HT-29 (cell line): ENCODE measurements at regions not wholly inside any gene's neighbourhood (a gene's known extent, or its start where the extent isn't known, plus 50 kb on each side); places are given as distances from the start of the nearest gene placed in this dataset.

Source experiments
- DNase-seq: peaks from one replicate; pipeline ENCODE4 v3.0.0-alpha.2; 2015; ENCODE audit warnings: low spot score

- no peak for DNase-seq
Measured at GRCh38 chr11:70486731-70487130, 88.4 kb downstream of the CTTN start.

DNA sequence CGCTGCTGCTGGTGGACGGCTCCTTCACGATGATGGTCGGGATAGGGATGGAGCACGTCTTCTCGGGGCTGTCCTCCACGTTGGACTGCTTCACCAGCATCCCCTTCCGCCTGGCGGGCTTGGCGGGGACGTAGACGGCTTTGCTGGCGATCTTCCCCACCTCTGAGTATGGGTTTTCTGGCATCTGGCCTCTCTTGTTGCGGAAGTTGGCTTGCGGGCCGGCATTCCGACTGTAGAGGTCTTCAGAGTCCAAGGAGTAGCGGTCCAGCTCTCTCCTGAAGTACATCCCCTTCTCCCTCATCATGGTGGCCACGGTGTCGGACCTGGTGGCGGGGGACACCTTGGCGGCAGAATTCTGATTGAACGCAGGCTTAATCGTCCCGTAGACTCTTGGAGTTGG, 88.8 kb downstream of the CTTN start:
- DNase-seq: no peak

GRCh38 chr11:70487756-70488155, 89.4 kb downstream of the CTTN start:
- no peak for DNase-seq

DNA sequence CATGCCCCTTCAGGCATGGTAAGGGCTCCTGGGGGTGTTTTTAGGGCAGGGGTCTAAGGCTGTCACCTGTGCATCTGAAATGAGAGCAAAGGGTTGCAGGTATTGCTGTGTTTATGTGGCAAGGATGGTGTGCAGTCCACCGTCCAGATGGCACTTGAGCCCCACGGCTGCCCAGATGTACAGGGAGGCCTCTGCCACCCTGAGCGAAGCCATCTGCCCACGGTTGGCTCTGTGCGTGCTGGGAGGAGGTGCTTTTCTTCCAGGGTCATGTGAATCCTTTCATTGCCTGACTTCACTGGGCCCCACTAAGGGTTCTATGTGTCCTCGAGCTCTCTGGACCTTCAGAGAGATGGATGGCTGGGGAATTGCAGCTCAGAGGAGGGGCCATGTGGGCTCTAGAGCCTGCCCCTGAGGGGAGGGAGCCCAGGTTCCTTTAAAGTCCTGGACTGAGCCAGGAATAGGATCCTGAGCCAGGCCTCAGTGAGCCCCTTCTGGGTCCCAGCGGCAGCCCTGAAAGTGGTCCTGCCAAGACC, 89.9 kb downstream of the CTTN start:
- DNase-seq: no peak

GRCh38 chr11:70489276-70489675, 90.9 kb downstream of the CTTN start:
- DNase-seq: no peak

GRCh38 chr11:70490208-70490607, 91.9 kb downstream of the CTTN start:
- DNase-seq: no peak

DNA sequence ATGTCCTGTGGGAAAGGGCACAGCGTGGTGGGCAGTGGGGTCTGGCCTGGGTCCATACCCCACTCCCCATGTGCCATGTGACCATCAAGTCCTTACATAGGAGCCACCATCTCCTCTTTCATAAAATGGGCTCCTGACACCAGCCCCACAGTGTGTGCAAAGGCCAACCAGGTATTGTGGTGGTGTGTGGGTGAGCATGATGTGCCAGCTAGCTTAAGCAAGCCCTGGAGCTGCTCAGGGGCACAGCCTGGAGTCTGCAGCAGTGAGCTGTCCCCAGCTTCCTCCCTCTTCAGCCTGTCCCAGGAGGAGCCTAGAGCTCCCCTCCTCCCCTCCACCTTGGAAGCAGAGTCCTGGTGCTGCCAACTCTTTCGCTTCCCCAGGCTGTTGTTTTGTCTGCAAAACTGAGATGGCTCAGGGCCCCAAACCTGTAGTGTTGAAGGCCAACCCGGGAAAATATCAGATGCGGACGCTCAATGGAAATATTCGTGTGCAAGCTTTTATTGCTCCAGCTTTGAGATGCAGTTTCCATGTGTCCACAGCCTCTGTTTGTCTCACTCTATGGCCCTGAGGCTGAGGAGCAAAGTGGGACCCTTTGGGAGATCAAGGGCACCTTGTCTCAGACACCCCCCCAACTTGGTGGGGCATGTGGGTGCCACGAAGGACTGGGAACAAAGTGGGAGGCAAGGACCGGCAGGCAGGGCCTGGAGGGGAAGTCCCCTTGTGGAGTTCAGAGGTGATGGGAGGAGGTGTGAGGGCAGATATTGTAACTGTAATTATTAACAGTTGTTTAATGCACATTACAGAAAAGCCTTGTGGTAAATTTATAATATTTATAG, 92.6 kb downstream of the CTTN start:
- no peak for DNase-seq

DNA sequence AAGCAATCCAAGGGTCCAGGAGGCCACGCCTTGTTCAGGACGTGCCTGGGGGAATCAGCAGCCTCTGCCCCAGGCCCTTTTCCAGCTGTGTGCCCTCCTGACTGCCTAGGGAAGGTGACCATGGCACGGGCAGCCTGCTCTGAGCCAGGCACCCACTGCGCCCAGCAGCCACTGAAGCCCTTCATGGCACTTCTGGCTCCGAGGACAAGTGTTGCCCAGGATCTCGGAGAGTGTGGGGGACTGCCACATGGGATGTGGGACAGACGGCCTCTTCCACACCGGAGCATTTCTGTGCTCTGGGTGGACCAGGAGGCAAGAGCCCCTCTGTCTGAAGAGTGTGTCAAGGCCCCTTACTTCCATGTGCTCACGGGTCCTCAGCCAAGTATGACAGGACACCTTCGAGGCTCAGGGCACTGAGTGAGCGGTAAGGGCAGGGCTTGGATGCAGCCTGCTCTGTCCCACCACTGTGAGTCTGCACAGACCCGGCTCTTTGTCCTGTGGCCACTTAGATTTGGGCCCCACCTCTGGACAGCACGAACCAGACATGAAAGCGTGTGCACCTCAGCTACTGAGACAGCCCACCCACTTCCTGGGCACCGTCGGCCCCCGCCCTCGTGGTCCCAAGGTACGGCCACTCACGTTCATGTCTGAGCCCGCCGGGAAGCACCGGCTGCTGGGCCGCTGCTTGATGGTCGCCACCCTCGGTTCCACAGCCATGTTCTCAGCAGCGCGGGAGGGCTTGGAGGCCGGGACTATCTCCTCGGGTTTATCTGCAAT, 93.6 kb downstream of the CTTN start:
- DNase-seq: no peak

DNA sequence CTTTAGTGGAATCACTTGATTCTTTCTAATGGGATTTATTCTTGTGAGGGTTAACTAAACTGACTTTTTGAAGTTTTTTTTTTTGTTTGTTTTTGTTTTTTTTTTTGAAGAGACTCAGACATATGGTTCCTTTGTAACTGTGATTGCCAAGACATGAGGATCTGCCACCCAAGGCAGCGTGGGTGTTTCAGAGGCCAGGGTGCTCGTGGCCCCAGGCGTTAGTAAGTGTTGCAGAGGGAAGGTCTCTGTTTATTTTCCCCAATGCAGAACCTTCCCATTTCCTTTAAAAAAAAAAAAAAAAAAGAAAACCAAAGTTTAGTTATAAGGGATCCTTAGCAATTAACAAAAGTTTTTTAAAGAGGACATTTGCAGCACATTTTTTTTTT, 94.8 kb downstream of the CTTN start:
- DNase-seq: no peak

DNA sequence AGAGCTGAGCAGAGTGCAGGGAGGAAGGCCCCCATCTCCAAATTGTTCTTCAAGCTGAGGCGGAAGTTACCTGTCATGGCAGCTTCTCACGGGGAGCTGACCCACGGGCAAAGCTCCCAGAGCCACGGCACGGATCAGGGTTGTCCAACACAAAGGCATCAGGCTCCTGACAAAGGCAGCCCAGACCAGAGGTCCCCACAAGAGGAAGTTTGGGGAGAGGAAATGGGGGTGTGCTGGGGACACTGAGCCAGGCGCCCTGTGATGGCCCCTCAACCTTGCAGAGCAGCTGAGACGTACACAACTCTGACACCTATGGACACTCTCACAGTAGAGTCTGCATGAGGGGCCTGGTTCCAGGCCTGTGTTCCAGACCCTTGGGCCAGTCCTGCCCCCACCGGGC, 95.6 kb downstream of the CTTN start:
- DNase-seq: no peak

- DNase-seq: no peak
Measured at GRCh38 chr11:70494559-70495350, 96.4 kb downstream of the CTTN start.

DNA sequence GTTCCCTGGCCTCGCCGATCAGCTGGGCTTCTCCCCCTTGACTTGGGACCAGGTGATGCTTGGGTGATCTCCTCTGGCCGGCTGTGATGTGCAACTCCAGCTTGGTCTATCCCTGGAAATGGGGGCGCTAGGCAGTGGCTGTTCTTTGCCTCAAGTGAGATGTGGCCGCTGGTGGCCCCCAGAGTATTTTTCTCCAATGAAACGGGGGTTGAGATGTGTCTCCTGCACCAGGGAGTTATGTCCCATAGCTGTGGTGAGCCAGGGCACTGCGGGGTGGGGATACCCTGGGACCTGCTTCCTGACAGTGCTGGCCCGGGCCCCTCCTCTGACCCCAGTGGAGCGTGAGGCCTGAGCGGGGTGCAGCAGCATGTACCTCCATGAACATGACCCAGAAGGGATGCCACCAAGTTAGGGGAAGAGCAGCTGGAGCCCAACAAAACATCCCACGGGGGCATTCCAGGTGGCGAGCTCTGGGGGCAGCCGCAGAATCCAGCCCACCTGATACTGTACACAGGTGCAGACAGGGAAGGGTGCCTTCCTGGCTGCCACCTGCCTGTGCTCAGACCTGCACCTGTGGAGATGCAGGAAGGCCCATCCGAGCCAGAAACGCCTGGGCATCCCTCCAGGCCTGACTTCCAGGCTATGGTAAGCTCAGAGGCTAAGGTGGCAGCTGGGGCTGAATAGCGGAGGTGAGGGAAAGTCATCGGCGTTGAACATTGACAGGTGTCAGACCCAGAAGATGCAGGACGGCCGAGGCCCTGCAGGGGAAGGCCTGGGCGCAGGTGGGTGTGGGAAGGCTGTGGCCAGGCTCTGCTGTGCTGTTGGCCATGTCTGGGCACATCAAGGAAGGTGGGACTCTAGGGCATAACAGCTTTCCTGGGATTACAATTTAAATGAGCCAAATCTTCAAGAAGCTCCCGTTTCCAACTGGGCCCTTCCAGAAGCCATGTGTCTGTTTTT, 97.3 kb downstream of the CTTN start:
- no peak for DNase-seq

DNA sequence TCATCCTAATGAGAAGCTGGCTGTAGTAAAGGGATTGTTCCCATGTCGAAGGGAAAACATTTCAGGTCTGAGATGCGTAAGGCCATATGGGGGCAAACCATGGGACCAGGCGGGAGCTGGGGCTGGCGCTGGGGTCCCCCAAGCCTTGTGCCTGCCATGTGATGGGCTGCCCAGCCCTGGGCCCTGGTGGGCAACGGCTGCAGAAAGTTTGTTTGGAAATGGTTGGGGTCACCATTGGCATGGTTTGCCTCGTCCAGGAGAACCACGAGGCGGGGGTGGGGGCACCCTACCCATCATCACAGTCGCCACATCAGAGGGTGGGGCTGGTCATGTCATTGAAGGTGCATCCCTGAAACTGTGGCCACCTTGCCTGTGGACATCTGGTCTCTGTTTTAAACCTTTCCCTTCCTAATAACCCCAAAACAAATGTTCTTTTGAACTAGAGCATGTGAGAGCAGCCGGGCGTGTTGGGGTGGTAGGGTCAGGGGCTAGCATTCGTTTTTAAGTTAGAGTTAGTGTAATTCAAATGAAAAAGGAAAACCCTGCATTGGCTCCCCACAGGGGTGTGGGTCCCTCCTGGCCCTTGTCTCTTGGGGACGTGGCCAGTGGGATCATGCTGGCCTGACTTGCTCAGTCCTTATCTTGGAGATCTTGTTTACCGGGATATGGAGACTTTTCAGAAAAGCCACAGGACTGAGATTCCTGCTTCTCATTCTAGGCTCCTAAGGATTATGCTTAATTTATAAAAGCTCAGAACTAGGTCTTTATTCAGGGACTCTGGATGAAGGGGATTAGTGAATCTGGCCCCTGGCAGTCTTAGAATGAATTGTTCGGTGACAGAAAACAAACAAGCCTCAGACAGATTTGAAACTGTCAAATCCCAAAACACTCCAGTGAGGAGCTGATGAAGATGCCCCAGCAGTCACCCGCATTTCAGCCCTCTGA, 98.5 kb downstream of the CTTN start:
- DNase-seq: no peak

- no peak for DNase-seq
Measured at GRCh38 chr11:70497536-70498075, 99.3 kb downstream of the CTTN start.

DNA sequence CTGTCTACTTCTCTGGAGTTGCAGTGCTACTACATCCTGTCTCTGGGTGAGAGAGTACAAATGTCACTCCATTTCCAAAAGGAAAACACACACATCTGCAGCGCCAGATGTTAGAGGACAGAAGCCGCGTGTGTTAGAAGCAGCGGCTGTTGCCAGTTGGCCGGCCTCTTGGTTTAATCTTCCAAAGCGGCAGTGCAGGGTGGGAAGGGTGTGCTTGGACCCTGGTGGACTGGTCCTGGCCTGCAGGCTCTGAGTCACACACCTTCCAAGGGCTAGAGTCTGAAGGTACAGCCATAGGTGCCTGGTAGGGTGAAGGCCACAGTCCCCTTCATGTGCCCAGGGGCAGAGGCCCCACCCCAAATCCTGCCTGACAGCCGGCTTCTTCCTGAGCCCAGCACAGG, 99.8 kb downstream of the CTTN start:
- no peak for DNase-seq

DNA sequence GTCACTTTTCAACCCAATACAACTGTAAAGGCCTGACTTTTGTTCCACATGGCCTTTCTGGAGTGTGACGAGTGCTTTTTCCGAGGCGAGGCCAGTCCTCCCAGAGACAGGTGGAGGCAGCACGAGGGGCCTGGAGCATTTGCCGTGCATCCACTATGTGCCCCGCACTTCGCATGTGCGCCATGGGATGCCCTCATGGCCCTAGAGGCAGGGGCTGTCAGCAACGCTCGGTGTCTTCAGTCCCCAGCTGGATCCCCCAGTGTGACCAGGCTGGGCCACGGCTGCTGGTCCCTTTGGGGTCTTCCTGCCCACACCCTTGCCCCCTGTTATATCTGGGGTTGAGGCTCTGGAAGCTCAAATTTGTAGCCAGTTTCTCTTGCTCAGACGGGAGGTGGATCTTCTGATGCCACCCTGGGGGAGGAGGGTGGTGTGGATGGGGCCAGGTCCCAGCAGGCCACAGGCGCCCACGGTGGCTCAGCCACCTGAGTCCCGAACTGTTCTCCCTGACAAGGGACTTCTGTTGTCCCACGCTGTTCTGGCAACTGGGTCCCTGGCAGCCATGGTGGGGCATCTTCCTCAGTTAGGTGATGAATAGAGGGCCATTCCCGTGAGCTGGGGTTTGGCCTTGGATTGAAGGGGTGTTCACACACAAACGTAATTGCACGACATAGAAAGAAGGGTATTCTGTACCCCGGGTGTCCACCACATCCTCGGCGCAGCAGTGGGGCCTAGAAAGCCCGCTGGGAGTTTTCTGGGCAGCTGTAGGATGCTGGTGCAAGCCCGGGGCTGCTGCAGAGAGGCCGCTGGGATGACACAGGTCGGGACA, 100.9 kb downstream of the CTTN start:
- DNase-seq: no peak

DNA sequence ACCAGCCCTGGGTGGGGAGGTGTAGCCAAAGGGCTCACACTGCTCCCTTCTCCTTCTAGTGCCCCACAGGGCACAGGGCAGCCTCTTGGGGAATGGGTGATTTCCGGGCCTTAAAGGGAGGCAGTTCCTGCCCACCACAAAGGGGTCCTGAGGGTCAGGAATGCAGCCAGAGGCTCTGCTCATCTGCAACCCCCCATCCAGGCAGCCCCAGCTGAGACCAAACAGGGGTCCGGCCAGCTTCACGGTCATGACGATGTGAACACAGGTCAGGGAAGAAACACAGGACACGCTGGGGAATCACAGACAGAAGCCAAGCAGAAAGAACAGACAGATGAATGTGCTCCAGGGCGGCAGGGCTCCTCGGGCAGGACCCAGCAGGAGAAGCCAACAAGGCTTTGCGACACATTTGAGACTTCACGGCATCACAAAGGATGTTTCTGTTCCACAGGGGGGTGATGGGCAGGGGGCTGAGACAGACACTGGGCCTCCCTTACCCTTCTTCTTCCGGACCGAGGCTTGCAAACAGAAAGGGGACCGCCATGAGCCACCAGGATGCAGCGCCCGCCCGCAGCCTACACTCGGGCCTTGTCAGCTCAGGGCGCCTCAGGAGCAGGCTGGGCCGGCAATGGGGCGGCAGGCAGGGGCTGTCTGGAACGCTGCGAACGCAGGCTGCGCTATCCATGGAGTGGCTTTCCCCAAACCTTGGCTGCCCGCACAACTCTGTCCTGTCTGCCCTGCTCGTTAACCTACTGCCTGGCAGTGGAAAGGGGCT, 101.9 kb downstream of the CTTN start:
- DNase-seq: no peak
